HPDE6-E6E7 (cell line): ENCODE measurements at regions not wholly inside any gene's neighbourhood (a gene's known extent, or its start where the extent isn't known, plus 50 kb on each side); places are given as distances from the start of the nearest gene placed in this dataset.

Source experiments
- DNase-seq: peaks from one replicate; pipeline ENCODE4 v3.0.0; 2011; ENCODE audit warnings: missing footprints; ENCODE audit errors: extremely low spot score

DNA sequence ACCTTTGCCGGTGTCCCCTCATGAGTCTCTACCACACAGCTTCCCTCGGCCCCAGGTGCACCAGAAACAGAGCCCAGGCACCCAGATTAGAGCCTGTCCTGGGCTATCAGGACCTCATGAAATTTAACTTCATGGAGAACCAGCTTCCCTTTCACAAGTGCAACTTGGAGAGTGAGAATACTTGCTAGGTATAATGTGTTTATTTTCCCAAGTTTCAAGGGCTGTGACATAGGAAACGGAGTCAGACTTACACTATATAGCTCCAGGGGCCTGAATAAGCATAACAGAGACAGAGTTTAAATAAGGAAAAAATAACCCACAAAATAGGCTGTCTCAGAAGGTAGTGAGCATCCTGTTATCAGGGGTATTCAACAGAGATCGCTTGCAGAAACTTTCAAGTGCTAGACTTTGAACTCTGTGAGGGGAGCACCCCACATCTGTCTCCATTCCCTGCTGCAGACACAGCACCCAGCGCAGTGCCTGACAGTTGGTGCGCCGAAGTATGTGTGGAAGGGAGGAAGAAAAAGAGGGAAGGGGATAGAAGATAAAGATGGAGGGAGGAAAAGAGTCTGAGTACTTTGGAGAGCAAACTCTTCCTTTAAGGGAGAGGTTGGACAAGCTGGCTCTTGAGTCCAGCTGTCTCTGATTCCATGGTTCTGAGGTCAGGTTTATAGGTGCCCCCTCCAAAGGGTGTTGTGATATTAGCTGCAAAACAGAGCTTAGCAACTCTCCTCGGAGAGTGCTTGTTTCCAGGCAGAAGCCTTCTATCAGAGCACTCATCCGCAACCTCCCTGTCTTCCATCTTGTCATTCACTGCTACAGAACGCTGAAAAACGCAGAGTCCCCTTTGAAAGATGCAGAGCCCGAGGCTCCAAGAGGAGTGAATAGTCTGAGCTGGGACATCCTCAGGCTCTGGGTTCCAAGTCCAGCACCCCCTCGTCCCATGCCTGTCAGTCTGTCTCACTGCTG lies 84.8 kb downstream of the CPN2 start:
- no peak for DNase-seq

DNA sequence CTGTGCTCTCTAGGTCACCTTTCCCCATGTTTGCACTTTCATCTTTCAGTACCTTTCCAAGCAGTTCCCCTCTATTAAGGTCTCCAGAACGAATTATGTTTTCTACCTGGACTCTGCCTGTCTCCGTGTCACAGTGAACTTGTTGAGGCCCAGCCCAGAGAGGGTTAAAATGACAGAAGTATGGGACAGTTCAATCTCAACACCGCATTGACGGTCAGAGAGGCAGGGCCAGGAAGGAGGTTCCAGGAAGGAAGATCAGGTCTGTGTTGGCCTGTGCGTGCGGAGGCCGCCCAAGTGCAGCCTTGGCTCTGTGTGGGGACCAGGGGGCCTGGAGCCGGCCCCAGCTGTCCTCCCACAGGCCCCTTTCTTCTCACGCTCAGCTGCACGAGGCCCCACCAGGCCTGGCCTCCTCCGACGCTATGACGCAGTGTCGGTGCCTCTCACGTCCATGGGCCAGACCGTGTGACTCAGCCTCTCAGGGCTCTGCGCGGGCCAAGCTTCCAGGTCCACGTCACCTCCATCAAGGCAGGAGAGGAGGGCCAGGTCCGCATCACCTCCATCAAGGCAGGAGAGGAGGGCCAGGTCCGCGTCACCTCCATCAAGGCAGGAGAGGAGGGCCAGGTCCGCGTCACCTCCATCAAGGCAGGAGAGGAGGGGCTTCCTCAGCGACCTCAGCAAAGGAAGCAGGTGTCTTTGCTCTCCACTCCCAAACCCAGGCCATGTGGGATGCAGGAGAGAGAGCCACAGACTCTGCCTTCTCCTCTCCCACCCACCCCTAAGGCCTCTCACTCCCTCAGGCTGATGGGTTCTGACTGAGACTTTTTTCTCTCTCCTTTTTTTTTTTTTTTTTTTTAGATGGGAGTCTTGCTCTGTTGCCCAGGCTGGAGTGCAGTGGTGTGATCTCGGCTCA lies 83.1 kb downstream of the CPN2 start:
- no peak for DNase-seq

DNA sequence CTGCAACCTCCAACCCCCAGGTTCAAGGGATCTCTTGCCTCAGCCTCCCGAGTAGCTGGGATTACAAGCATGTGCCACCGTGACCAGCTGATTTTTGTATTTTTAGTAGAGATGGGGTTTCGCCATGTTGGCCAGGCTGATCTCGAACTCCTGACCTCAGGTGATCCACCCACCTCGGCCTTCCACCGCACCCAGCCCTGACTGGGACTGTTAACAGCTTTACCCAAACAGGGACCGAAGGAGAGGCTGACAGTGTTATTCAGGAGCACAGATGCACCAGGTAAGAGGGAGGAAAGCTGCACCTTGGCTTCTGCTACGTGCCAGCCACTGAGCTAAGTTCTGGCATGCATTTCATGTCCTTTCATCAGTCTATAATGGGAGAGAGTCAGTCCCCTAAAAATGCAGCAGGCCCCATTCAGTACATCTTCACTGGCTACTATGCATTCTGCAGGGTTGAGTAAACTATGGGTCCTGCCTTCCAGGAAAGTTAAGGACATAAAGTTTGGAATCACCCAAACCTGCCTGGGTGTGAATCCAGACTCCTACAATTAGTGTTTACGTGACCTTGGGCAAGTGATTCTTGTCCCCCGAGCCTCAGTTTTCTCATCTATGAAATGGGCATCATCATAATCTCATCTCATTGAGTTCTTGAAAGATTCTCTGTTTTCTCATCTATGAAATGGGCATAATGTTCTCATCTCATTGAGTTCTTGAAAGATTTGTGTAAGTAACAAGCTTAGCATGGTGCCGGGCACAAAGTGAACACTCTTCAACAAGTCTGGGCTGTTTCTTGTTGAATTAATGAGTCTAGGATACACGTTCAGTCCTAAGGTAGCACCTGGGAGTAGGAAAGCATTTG lies 82.2 kb downstream of the CPN2 start:
- no peak for DNase-seq

DNA sequence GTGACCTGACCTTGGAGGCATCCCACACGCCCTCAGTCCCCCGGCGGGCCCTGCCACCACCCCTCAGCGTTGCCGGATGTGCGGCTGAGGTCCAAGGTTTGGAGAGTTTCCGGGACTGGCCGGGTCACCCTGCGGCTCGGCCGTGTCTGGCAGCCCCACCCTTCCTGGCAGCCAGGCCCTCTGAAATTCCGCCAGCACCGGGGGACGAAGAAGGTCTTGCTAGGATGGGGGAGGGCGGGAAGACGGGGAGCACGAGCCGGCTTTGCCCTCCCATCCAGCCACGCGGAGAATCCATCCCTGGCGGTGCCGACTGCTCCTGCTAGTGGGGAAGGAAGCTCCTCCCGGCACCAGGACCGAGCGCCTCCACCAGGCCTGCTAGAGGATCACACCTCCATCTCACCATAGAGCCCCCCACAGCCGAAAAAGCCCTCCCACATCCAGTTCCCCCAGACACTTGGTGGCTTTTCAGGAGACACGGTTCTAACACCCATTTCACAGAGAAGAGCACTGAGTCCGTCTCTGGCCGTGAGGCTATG lies 81.5 kb downstream of the CPN2 start:
- no peak for DNase-seq

DNA sequence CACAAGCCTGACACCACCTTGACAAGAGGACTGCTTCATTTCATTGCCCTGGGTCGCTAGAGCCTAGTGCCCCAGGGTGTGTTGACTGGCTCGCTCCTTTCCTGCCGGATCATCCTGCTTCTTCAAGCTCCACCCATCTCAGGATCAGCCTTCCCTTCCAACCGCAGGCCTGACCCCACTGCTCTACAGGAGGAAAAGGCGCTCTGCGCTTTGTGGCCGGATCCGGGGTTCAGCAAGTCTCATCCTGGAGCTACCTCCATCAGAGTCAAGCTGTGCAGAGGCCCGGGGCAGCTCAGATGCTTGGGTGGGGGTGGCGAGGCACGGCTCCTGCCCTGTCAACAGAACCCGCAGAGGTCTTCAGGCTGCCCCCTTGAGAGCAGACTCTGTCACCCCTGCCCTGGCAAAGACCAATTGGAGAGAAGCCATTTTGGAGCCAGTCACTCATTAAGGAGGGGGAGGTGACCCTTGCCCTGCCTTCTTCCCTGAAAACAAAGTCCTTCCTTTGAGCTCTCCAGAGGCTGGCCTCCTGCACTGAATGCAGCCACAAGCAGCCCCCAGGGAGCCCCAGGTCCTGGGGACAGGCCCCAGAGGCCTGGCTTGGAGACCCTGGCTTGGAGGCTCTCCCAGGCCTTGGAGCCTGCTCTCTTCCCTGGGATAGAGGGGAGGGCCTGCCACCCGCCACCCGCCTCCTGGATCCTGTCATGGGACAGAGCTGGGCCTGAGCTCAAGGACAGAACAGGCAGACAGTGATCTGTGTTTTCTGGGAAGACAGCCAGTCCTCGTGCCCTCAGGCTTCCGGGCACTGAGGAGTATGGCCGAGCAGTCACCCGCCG lies 80.3 kb downstream of the CPN2 start:
- DNase-seq = no peak

DNA sequence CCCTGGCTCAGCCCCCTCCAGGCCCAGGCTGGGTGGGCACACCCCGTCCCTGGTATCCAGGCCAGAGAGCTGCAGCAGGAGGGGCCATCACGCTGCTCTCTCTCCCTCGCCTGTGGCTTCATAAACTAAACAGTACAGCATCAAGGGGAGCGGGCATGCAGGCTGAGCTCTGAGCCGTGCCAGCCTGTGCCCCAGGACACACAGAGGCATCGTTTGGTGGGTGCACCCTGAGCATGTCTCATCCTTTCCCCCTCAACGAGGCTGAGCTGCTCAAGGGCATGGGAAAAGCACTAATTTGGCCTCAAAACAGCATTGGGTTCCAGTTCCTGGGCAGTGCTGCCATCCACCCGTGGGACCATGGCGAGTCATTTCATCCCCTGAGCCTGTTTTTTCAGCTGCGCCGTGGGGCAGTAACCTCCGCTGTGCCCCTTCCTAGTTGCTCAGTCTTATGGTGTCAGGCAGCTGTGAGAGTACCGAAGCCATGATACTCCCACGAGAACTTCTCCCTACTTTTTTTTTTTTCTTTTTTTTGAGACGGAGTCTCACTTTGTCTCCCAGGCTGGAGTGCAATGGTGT lies 79.6 kb downstream of the CPN2 start:
- no peak for DNase-seq

DNA sequence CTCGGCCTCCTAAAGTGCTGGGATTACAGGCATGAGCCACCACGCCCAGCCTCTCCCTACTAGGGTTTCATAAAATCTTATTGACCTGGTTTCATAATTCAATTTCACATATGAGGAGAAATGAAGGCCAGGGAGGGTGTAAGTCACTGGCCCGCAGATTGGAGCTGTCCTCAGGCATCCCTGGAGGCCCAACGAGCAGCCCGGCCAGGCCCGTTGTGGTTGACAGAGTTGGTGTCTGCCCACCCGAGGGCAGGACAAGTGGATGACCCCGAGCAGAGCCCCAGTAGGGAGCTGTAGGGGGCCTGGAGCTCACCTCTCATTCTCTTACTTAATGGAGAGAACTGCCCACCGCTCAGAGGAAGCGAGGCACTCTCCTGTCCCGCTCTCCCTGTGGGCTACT lies 78.9 kb downstream of the CPN2 start:
- DNase-seq = no peak

DNA sequence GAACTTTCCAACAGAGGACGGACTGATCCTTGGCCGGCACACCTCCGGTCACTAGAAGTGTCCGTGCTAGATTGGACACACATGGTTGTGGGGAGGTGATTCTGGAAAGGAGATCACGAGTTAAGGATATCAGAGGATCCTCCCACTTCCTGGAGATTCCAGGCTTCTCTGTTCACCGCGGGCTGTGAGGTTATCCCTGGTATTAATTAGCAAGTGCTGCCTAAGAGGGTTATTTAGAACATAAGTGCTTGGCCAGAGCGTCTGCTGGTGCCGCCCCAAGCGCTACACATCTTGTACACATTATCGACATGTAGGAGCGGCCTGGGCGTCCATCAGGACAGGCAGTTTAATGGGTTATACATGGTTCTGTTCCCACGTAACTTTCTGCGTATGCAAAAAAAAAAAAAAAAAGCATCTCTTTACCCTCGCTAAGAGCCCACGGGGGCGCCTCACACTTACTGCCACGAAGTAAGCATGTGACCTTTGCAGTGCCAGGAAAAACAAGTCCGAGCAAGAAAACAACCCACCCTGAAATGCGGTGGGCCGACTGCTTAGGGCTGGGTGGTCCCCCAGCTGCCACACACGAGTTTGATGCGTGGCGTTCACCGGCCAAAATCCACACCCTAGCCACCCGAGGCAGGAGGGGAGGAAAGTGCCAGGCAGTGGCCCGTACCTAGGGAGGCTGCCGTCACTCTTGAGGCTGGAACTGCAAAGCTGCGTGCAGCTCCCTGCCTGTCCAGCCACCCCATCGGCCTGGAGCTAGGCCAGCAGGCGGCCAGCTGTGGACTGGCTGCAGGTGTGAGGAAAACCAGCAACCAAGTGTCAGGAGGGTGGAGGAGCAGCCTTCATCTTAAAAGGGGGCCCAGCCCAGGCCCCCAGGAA lies 78.0 kb downstream of the CPN2 start:
- no peak for DNase-seq

DNA sequence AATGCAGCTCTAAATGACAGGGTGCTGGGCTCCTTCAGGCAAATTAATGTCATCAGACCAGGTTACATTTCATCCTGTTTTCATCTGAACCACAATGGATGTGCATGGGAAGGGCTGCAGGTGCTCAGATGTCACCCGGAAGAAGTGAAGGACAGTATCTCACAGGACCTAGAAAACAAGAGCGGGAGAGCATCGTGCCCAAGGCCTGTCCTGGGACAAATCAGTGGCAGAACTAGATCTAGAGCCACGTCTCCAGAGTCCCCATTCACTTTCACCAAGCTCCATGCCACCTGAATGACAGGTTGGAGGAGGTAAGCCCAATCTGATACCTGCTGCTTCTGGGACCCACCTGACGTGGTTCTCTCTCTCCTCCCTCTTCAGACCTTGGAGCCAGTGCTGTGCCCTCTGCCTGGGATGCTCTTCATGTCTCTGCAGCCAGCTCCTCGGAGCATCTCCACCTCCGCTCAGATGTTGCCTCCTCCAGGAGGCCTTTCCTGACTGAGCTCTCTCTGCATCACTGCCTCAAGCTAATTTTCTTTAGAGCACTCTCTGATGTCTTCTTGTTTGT lies 77.3 kb downstream of the CPN2 start:
- DNase-seq = no peak

DNA sequence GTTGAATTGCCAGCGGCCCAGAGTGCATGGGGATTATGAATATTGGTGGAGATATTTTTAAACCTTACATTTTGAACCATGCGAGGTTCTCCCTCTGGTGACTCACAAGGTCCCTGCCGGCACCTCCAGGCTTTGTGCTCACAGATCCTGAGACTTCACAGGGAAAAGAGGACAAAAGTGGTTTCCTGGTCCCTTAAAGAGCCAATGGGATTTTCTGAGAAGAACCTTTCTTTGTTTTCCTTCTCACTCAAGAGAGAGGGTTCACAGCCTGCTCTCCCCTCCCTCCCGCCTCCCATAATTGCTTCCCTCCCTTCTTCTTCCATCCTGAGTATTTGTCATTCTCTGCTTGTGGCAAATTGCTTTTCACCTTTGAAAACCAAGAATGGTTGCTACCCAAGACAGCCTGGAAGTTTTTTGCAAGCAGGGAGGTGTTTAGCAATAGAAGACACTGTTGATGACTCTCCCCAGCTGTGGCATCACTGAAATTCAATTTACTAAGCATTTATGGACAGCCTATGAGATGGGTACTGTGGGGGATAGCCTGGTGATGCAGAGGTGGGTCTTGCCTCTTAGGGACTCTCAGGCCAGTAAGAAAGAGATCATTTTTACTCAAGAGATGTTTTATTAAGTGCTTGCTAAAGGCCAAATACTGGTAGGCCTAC lies 76.6 kb downstream of the CPN2 start:
- no peak for DNase-seq

DNA sequence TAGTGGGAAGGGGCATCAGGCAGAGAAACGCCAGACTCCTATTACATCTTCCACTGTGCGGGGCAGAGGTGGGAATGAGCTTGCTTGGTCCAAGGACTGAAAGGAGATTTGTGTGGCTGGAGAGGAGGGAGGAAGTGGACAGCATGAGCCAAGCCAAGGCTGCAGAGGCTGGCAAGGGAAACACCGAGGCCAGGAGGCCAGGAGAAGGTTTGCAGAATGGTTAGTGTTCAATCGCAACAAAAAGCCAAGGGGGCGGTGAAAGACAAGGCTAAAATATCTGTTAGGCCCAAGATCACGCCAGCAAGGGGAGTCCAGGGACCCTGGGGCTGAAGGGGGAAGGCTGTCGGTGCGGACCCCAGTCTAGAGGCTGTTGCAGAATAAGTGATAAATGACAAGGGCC lies 75.8 kb downstream of the CPN2 start:
- DNase-seq = no peak

DNA sequence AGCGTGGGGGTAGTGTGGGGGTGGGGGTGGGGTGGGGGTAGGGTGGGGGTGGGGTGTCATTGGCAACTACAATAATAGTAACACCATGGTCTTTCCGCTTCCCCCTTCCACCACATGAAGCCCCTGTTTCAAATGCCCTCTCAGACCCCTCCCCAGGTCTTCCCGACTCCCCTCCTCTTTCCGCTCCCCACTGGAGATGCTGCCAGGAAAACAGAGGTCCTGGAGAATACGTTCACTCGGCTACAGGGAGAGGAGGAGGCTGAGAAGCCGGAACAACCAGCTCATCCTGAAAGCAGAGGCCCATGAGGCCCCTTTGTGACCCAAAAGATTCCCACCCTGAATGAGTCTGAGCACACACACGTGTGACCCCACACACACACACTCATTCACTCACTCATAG lies 75.4 kb downstream of the CPN2 start:
- no peak for DNase-seq

DNA sequence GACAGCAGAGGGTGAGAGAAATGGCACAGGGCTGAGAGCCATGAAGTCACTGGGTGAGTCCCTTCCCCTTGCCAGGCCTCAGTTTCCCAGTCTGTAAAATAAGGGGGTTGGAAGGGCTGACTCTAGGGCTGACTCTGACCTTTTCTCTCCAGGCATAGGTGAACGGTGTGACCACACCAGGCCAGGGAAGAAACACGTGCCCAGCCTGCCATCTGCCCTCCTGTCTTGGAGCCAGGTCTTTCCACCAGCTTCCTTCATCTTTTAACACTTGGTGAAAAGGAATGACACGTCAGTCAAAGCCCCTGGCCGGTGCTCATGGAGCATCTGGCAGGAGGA lies 74.4 kb downstream of the CPN2 start:
- DNase-seq = no peak

DNA sequence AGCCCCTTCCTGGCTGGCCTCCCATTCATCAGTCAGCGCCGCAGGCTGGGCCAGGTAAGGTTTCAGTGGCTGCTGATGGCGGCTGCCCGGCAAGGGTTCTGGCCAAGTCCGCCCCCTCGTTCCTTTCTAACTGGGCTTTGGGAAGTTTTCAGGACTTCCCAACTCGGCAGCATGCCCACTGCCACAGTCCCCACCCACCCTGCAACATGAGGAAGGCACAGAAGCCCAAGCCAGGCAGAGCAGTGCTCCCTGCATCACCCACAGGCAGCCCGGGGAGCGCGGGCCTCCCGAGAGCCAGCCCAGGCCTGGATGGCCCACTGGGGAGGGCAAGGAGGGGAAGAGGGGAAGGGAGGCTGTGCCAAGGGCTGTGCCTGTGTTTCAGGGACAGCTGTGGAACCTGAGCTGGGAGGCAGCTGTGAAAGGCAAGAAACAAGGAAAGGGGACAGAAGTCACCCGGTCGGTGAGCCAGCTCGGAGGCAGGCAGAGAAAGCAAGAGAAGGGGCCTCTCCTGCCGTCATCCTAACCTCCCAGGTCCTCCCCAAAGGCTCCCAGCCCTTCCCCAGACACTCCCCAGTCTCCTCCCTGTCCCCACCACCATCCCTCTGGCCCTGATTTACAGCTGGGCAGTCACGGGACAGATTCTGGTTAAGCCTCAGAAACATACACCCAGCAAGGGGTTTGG lies 73.9 kb downstream of the CPN2 start:
- no peak for DNase-seq

DNA sequence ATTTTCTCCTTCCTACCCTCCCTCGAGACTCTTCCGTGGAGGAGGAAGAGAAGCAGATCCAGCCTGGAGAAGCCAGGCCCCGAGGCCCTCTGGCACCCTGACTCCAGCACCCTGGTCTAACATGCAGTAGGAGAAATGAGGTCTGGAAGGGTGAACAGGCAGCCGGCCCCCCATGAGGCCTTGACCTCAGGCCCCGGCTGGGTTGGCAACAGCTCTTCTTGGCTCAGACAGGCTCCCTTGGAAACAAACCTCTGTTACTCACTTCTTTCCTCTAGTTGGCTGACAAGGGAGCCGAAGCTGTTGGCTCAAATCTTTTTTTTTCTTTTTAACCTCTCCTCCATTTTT lies 73.4 kb downstream of the CPN2 start:
- no peak for DNase-seq

DNA sequence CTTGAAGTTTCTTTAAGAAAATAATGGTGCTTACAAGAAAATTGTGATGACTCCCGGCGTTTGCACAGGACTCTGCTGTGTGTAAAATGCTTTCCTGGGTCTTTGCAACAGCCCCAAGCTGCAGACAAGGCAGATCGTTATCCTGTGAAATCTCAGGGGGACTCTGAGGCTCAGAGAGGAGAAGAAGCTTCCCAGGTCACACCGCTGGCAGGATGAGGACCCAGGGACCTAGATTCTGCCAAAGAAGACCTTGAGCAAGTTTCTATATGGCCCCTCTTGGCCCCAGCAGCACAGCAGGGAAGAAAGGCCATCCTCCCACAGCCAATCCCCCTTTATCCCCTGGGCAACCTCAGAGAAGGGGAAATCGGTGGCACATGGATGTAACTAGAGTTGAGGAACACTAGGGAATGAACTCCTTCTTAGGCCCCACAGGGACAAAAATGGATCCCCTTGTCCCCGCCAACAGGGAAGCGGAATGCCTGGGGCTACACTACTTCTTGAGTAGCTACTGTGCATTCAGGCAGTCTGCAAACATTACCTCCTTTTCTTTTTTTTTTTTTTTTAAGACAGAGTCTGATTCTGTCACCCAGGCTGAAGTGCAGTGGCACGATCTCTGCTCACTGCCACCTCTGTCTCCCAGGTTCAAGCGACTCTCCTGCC lies 72.8 kb downstream of the CPN2 start:
- DNase-seq = no peak

DNA sequence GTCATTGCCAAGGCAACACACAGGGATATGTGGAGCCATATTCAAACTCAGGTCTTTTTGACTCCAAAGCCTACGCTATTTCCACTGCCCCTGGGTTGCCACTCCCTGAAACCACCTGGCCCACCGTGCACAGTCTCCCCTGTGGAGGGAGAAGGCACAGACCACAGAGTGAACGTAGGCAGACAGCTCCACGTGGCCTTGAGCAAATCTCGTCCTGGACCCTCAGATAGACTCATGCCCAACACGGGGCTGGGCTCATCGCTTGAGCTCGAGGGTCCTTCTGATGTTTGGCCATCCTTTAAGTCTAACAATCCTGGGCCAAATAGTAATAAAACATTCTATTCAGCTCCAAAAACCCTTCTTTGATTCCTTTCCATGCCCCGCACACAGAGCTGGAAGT lies 72.0 kb downstream of the CPN2 start:
- DNase-seq = no peak
